Ascending aorta (tissue), 2 donors: ENCODE measurements at regions not wholly inside any gene's neighbourhood (a gene's known extent, or its start where the extent isn't known, plus 50 kb on each side); places are given as distances from the start of the nearest gene placed in this dataset.

Experiments
- DNase-seq, 2 donors: peaks; one replicate each; pipeline ENCODE4 v3.0.0-alpha.2; 2019; ENCODE audit warnings: low spot score in 2 of 2
- H3K27ac ChIP-seq, 2 donors: fragments of 200-600 bp; sonication (generic); one replicate each; pipeline ENCODE4 v1.5.1; 2016 to 2017; ENCODE audit warnings: mild to moderate bottlenecking in 1 of 2
- H3K27me3 ChIP-seq: fragments of 200-600 bp; sonication (generic); one replicate; pipeline ENCODE4 v1.5.1; 2017
- H3K36me3 ChIP-seq, 2 donors: fragments of 200-600 bp; sonication (generic); one replicate each; pipeline ENCODE4 v1.5.1; 2016
- H3K4me1 ChIP-seq, 2 donors: fragments of 200-600 bp; sonication (generic); one replicate each; pipeline ENCODE4 v1.5.1; 2016 to 2017; ENCODE audit warnings: mild to moderate bottlenecking in 1 of 2
- H3K4me3 ChIP-seq, 2 donors: fragments of 200-600 bp; sonication (generic); one replicate each; pipeline ENCODE4 v1.5.1; 2016 to 2017; ENCODE audit warnings: mild to moderate bottlenecking in 1 of 2
- H3K9me3 ChIP-seq, 2 donors: fragments of 200-600 bp; sonication (generic); one replicate each; pipeline ENCODE4 v1.5.1; 2016
- CTCF ChIP-seq, 3 experiments: fragments of 200-600 bp in 2 of 3; fragments of 450-650 bp in 1 of 3; sonication (generic) in 2 of 3; IDR thresholded peaks; one replicate each; pipeline ENCODE4 v1.5.1; 2016 to 2019; ENCODE audit warnings: antibody characterized with exemption in 3 of 3, mild to moderate bottlenecking in 1 of 3, moderate library complexity in 1 of 3
- intact Hi-C: fragments of 100-400 bp; cut with DNase I; formaldehyde crosslinking; loops from one replicate; pipeline ENCODE4 v1.15.1; 2023

GRCh38 chr4:108405586-108405985 lies 214.8 kb upstream of the RPL34 start:
- intact Hi-C loops: no loop called here
- Histone ChIP-seq H3K27me3 (no peaks in the 10 kb centered on the region), H3K9me3 (no peaks in the 10 kb centered on the region), H3K4me3 (no peak overlapping the region), H3K36me3 (no peaks in the 10 kb centered on the region), H3K27ac (no peak overlapping the region), H3K4me1 (no peaks in the 10 kb centered on the region)
- TF ChIP-seq CTCF (IDR thresholded peaks at IDR 0.05): no peak
- no peak for DNase-seq

- no peak for TF ChIP-seq CTCF (IDR thresholded peaks at IDR 0.05)
- H3K27me3 ChIP-seq: no peaks in the 10 kb centered on the region
- DNase-seq: no peak
- no peaks in the 10 kb centered on the region for H3K36me3 ChIP-seq
- intact Hi-C loops: no loop called here
- no peaks in the 10 kb centered on the region for H3K9me3 ChIP-seq
- H3K4me3 ChIP-seq: no peak overlapping the region
- H3K27ac ChIP-seq: no peak overlapping the region
- no peaks in the 10 kb centered on the region for H3K4me1 ChIP-seq
Measured at GRCh38 chr4:108400309-108400708, 220.1 kb upstream of the RPL34 start.

GRCh38 chr4:108399610-108400265 lies 220.6 kb upstream of the RPL34 start:
- no peaks in the 10 kb centered on the region for H3K36me3 ChIP-seq
- no peak overlapping the region for H3K27ac ChIP-seq
- H3K9me3 ChIP-seq: no peaks in the 10 kb centered on the region
- H3K4me3 ChIP-seq: no peak overlapping the region
- no peak for TF ChIP-seq CTCF (IDR thresholded peaks at IDR 0.05)
- H3K4me1 ChIP-seq: no peaks in the 10 kb centered on the region
- H3K27me3 ChIP-seq: no peaks in the 10 kb centered on the region
- intact Hi-C loops: no loop called here
- DNase-seq: no peak

- Histone ChIP-seq H3K27ac (no peak overlapping the region), H3K9me3 (no peaks in the 10 kb centered on the region), H3K4me3 (no peak overlapping the region), H3K27me3 (no peaks in the 10 kb centered on the region), H3K4me1 (no peaks in the 10 kb centered on the region), H3K36me3 (no peaks in the 10 kb centered on the region)
- intact Hi-C loops: no loop called here
- no peak for TF ChIP-seq CTCF (IDR thresholded peaks at IDR 0.05)
- no peak for DNase-seq
Measured at GRCh38 chr4:108398836-108399235, 221.5 kb upstream of the RPL34 start.

- no peaks in the 10 kb centered on the region for H3K36me3 ChIP-seq
- DNase-seq: no peak
- H3K27me3 ChIP-seq: no peaks in the 10 kb centered on the region
- H3K27ac ChIP-seq: no peak overlapping the region
- TF ChIP-seq CTCF (IDR thresholded peaks at IDR 0.05): no peak
- H3K9me3 ChIP-seq: no peaks in the 10 kb centered on the region
- intact Hi-C loops: no loop called here
- H3K4me1 ChIP-seq: no peaks in the 10 kb centered on the region
- H3K4me3 ChIP-seq: no peak overlapping the region
Measured at GRCh38 chr4:108398316-108398715, 222.1 kb upstream of the RPL34 start.

GRCh38 chr4:108397850-108398249 lies 222.5 kb upstream of the RPL34 start:
- intact Hi-C loops: no loop called here

More at GRCh38 chr4:108397850-108398249, 222.5 kb upstream of the RPL34 start:
- no peaks in the 10 kb centered on the region for H3K4me1 ChIP-seq
- no peaks in the 10 kb centered on the region for H3K9me3 ChIP-seq
- no peak overlapping the region for H3K4me3 ChIP-seq
- no peak overlapping the region for H3K27ac ChIP-seq
- no peaks in the 10 kb centered on the region for H3K36me3 ChIP-seq
- no peak for DNase-seq
- H3K27me3 ChIP-seq: no peaks in the 10 kb centered on the region
- TF ChIP-seq CTCF (IDR thresholded peaks at IDR 0.05): no peak
